ENCODE measurements at regions not wholly inside any gene's neighbourhood (a gene's known extent, or its start where the extent isn't known, plus 50 kb on each side); places are given as distances from the start of the nearest gene placed in this dataset.

- H3K36me3 Mint-ChIP-seq (ENCODE audit: low read depth) = no peaks in the 10 kb centered on the region
- H3K27me3 Mint-ChIP-seq (ENCODE audit: low read depth) = peaks cover 57% of the 10 kb centered on the region
- no peak overlapping the region for H3K4me3 Mint-ChIP-seq (ENCODE audit: low read depth)
- peaks cover 4% of the 10 kb centered on the region for H3K4me1 Mint-ChIP-seq (ENCODE audit: low read depth)
- DNase-seq (ENCODE audit: low spot score) = no peak
- intact Hi-C loops (cut with micrococcal nuclease) = loop anchor here (2.0 kb wide), 1 partner anchor 86 kb away; no protein-coding TSS in a partner anchor
- H3K9me3 Mint-ChIP-seq = no peaks in the 10 kb centered on the region
- H3K27ac Mint-ChIP-seq = no peak overlapping the region
Measured at GRCh38 chr3:70770650-70771049, 458.2 kb upstream of the MDFIC2 start.

- peaks cover 54% of the 10 kb centered on the region for H3K27me3 Mint-ChIP-seq (ENCODE audit: low read depth)
- H3K27ac Mint-ChIP-seq = no peak overlapping the region
- no peaks in the 10 kb centered on the region for H3K36me3 Mint-ChIP-seq (ENCODE audit: low read depth)
- no peak for DNase-seq (ENCODE audit: low spot score)
- no peaks in the 10 kb centered on the region for H3K9me3 Mint-ChIP-seq
- no peak overlapping the region for H3K4me3 Mint-ChIP-seq (ENCODE audit: low read depth)
- intact Hi-C loops (cut with micrococcal nuclease) = no loop called here
- H3K4me1 Mint-ChIP-seq (ENCODE audit: low read depth) = peaks cover 2% of the 10 kb centered on the region
Measured at GRCh38 chr3:70766301-70766700, 453.9 kb upstream of the MDFIC2 start.

- no peaks in the 10 kb centered on the region for H3K4me1 Mint-ChIP-seq (ENCODE audit: low read depth)
- no peak overlapping the region for H3K4me3 Mint-ChIP-seq (ENCODE audit: low read depth)
- peaks cover 30% of the 10 kb centered on the region for H3K27me3 Mint-ChIP-seq (ENCODE audit: low read depth)
- DNase-seq (ENCODE audit: low spot score) = no peak
- H3K36me3 Mint-ChIP-seq (ENCODE audit: low read depth) = no peaks in the 10 kb centered on the region
- intact Hi-C loops (cut with micrococcal nuclease) = no loop called here
- no peaks in the 10 kb centered on the region for H3K9me3 Mint-ChIP-seq
- H3K27ac Mint-ChIP-seq = no peak overlapping the region
Measured at GRCh38 chr3:70763894-70764293, 451.5 kb upstream of the MDFIC2 start.

GRCh38 chr3:70757658-70758057 lies 445.2 kb upstream of the MDFIC2 start:
- DNase-seq (ENCODE audit: low spot score) = no peak
- H3K36me3 Mint-ChIP-seq (ENCODE audit: low read depth) = no peaks in the 10 kb centered on the region
- H3K4me3 Mint-ChIP-seq (ENCODE audit: low read depth) = no peak overlapping the region
- peaks cover 2% of the 10 kb centered on the region for H3K27me3 Mint-ChIP-seq (ENCODE audit: low read depth)
- H3K4me1 Mint-ChIP-seq (ENCODE audit: low read depth) = no peaks in the 10 kb centered on the region
- H3K27ac Mint-ChIP-seq = no peak overlapping the region
- intact Hi-C loops (cut with micrococcal nuclease) = no loop called here
- no peaks in the 10 kb centered on the region for H3K9me3 Mint-ChIP-seq

- intact Hi-C loops (cut with micrococcal nuclease) = no loop called here
- Mint-ChIP-seq H3K36me3 (ENCODE audit: low read depth) (no peaks in the 10 kb centered on the region), H3K27ac (no peak overlapping the region), H3K4me3 (ENCODE audit: low read depth) (no peak overlapping the region), H3K4me1 (ENCODE audit: low read depth) (no peaks in the 10 kb centered on the region), H3K9me3 (no peaks in the 10 kb centered on the region), H3K27me3 (ENCODE audit: low read depth) (peaks cover 6% of the 10 kb centered on the region)
- no peak for DNase-seq (ENCODE audit: low spot score)
Measured at GRCh38 chr3:70755526-70755925, 443.1 kb upstream of the MDFIC2 start.

GRCh38 chr3:70754314-70754713 lies 441.9 kb upstream of the MDFIC2 start:
- no peak for DNase-seq (ENCODE audit: low spot score)
- H3K9me3 Mint-ChIP-seq = no peaks in the 10 kb centered on the region
- H3K4me3 Mint-ChIP-seq (ENCODE audit: low read depth) = no peak overlapping the region
- no peaks in the 10 kb centered on the region for H3K4me1 Mint-ChIP-seq (ENCODE audit: low read depth)
- H3K27ac Mint-ChIP-seq = no peak overlapping the region
- H3K27me3 Mint-ChIP-seq (ENCODE audit: low read depth) = peaks cover 6% of the 10 kb centered on the region
- no peaks in the 10 kb centered on the region for H3K36me3 Mint-ChIP-seq (ENCODE audit: low read depth)
- intact Hi-C loops (cut with micrococcal nuclease) = no loop called here

GRCh38 chr3:70753572-70753971 lies 441.1 kb upstream of the MDFIC2 start:
- H3K9me3 Mint-ChIP-seq = no peaks in the 10 kb centered on the region
- H3K4me1 Mint-ChIP-seq (ENCODE audit: low read depth) = no peaks in the 10 kb centered on the region
- H3K36me3 Mint-ChIP-seq (ENCODE audit: low read depth) = no peaks in the 10 kb centered on the region
- no peak overlapping the region for H3K27ac Mint-ChIP-seq
- no peak for DNase-seq (ENCODE audit: low spot score)
- H3K27me3 Mint-ChIP-seq (ENCODE audit: low read depth) = peaks cover 6% of the 10 kb centered on the region
- no peak overlapping the region for H3K4me3 Mint-ChIP-seq (ENCODE audit: low read depth)
- intact Hi-C loops (cut with micrococcal nuclease) = no loop called here

- H3K36me3 Mint-ChIP-seq (ENCODE audit: low read depth) = no peaks in the 10 kb centered on the region
- intact Hi-C loops (cut with micrococcal nuclease) = no loop called here
- H3K27me3 Mint-ChIP-seq (ENCODE audit: low read depth) = peaks cover 4% of the 10 kb centered on the region
- H3K27ac Mint-ChIP-seq = no peak overlapping the region
- DNase-seq (ENCODE audit: low spot score) = no peak
- no peaks in the 10 kb centered on the region for H3K4me1 Mint-ChIP-seq (ENCODE audit: low read depth)
- H3K4me3 Mint-ChIP-seq (ENCODE audit: low read depth) = no peak overlapping the region
- H3K9me3 Mint-ChIP-seq = no peaks in the 10 kb centered on the region
Measured at GRCh38 chr3:70752051-70752450, 439.6 kb upstream of the MDFIC2 start.

- H3K9me3 Mint-ChIP-seq = no peaks in the 10 kb centered on the region
- H3K27me3 Mint-ChIP-seq (ENCODE audit: low read depth) = peaks cover 8% of the 10 kb centered on the region
- intact Hi-C loops (cut with micrococcal nuclease) = no loop called here
- H3K36me3 Mint-ChIP-seq (ENCODE audit: low read depth) = no peaks in the 10 kb centered on the region
- H3K27ac Mint-ChIP-seq = no peak overlapping the region
- no peak overlapping the region for H3K4me3 Mint-ChIP-seq (ENCODE audit: low read depth)
- H3K4me1 Mint-ChIP-seq (ENCODE audit: low read depth) = no peaks in the 10 kb centered on the region
- DNase-seq (ENCODE audit: low spot score) = no peak
Measured at GRCh38 chr3:70749122-70749521, 436.7 kb upstream of the MDFIC2 start.

- DNase-seq (ENCODE audit: low spot score) = no peak
- Mint-ChIP-seq H3K36me3 (ENCODE audit: low read depth) (no peaks in the 10 kb centered on the region), H3K27me3 (ENCODE audit: low read depth) (peaks cover 8% of the 10 kb centered on the region), H3K4me1 (ENCODE audit: low read depth) (no peaks in the 10 kb centered on the region), H3K9me3 (no peaks in the 10 kb centered on the region), H3K4me3 (ENCODE audit: low read depth) (no peak overlapping the region), H3K27ac (no peak overlapping the region)
- intact Hi-C loops (cut with micrococcal nuclease) = no loop called here
Measured at GRCh38 chr3:70748593-70748992, 436.2 kb upstream of the MDFIC2 start.

- no peak overlapping the region for H3K4me3 Mint-ChIP-seq (ENCODE audit: low read depth)
- no peak overlapping the region for H3K27ac Mint-ChIP-seq
- no peaks in the 10 kb centered on the region for H3K4me1 Mint-ChIP-seq (ENCODE audit: low read depth)
- no peak for DNase-seq (ENCODE audit: low spot score)
- peaks cover 8% of the 10 kb centered on the region for H3K27me3 Mint-ChIP-seq (ENCODE audit: low read depth)
- intact Hi-C loops (cut with micrococcal nuclease) = no loop called here
- H3K36me3 Mint-ChIP-seq (ENCODE audit: low read depth) = no peaks in the 10 kb centered on the region
- H3K9me3 Mint-ChIP-seq = no peaks in the 10 kb centered on the region
Measured at GRCh38 chr3:70747847-70748246, 435.4 kb upstream of the MDFIC2 start.

GRCh38 chr3:70744536-70744935 lies 432.1 kb upstream of the MDFIC2 start:
- peaks cover 5% of the 10 kb centered on the region for H3K27me3 Mint-ChIP-seq (ENCODE audit: low read depth)

GRCh38 chr3:70743754-70744153 lies 431.3 kb upstream of the MDFIC2 start:
- H3K27ac Mint-ChIP-seq = no peak overlapping the region
- DNase-seq (ENCODE audit: low spot score) = no peak
- H3K9me3 Mint-ChIP-seq = no peaks in the 10 kb centered on the region
- H3K4me1 Mint-ChIP-seq (ENCODE audit: low read depth) = no peaks in the 10 kb centered on the region
- intact Hi-C loops (cut with micrococcal nuclease) = no loop called here
- H3K27me3 Mint-ChIP-seq (ENCODE audit: low read depth) = peaks cover 5% of the 10 kb centered on the region
- no peaks in the 10 kb centered on the region for H3K36me3 Mint-ChIP-seq (ENCODE audit: low read depth)
- no peak overlapping the region for H3K4me3 Mint-ChIP-seq (ENCODE audit: low read depth)

More at GRCh38 chr3:70744536-70744935, 432.1 kb upstream of the MDFIC2 start:
- no peaks in the 10 kb centered on the region for H3K36me3 Mint-ChIP-seq (ENCODE audit: low read depth)
- no peaks in the 10 kb centered on the region for H3K4me1 Mint-ChIP-seq (ENCODE audit: low read depth)
- DNase-seq (ENCODE audit: low spot score) = no peak
- H3K27ac Mint-ChIP-seq = no peak overlapping the region
- no peak overlapping the region for H3K4me3 Mint-ChIP-seq (ENCODE audit: low read depth)
- intact Hi-C loops (cut with micrococcal nuclease) = no loop called here
- H3K9me3 Mint-ChIP-seq = no peaks in the 10 kb centered on the region

GRCh38 chr3:70742081-70742480 lies 429.6 kb upstream of the MDFIC2 start:
- DNase-seq (ENCODE audit: low spot score) = no peak
- Mint-ChIP-seq H3K36me3 (ENCODE audit: low read depth) (no peaks in the 10 kb centered on the region), H3K4me1 (ENCODE audit: low read depth) (no peaks in the 10 kb centered on the region), H3K9me3 (no peaks in the 10 kb centered on the region), H3K4me3 (ENCODE audit: low read depth) (no peak overlapping the region), H3K27me3 (ENCODE audit: low read depth) (peaks cover 5% of the 10 kb centered on the region), H3K27ac (no peak overlapping the region)
- intact Hi-C loops (cut with micrococcal nuclease) = no loop called here
